Caco-2 (cell line): ENCODE measurements at regions not wholly inside any gene's neighbourhood (a gene's known extent, or its start where the extent isn't known, plus 50 kb on each side); places are given as distances from the start of the nearest gene placed in this dataset.

Experiments
- BruUV-seq: library from RNA; stranded (reverse); fragments of 400-500 nt; replicated peaks from 2 replicates; lab custom pipeline; 2021; lab: Mats Ljungman, UMichigan
- CTCF ChIA-PET: fragments of 300-600 bp; sonication (Branson Sonifier 250); formaldehyde crosslinking; loops from one replicate; lab custom pipeline; 2022; ENCODE audit warnings: antibody characterized with exemption; lab: Charles Lee
- POLR2A ChIA-PET: fragments of 300-600 bp; sonication (Branson Sonifier 250); formaldehyde crosslinking; loops from one replicate; lab custom pipeline; 2022; ENCODE audit warnings: antibody characterized with exemption; lab: Charles Lee
- DNase-seq, 2 experiments: peaks; one replicate each; pipeline versions ENCODE4 v3.0.0 to v3.0.0-alpha.2; 2020 to 2022
- H3K27me3 ChIP-seq: replicated peaks from 2 replicates; pipeline ENCODE4 v1.6.0; 2011; ENCODE audit warnings: low read length; ENCODE audit not compliant: control insufficient read depth, insufficient read depth
- H3K36me3 ChIP-seq: 2 replicates; pipeline ENCODE4 v1.5.1; 2011; ENCODE audit warnings: low read length; ENCODE audit not compliant: control insufficient read depth, insufficient read depth
- H3K4me1 ChIP-seq: fragments of 250-450 bp; sonication (Bioruptor Pico); 2 replicates; pipeline ENCODE4 v1.5.1; 2020; ENCODE audit warnings: mild to moderate bottlenecking
- H3K4me3 ChIP-seq: 2 replicates; pipeline ENCODE4 v1.5.1; 2011; ENCODE audit warnings: low read depth, mild to moderate bottlenecking, control low read depth, low read length
- H3K9me3 ChIP-seq: fragments of 250-450 bp; sonication (Bioruptor Pico); 2 replicates; pipeline ENCODE4 v1.5.1; 2020; ENCODE audit warnings: mild to moderate bottlenecking, moderate library complexity
- H3K27ac Mint-ChIP-seq: one replicate; pipeline ENCODE4 v1.8.0; 2022; ENCODE audit warnings: mixed read lengths; ENCODE audit not compliant: unreplicated experiment
- H3K27me3 Mint-ChIP-seq: one replicate; pipeline ENCODE4 v1.8.0; 2022; ENCODE audit warnings: mixed read lengths; ENCODE audit not compliant: insufficient read depth, unreplicated experiment
- H3K36me3 Mint-ChIP-seq: one replicate; pipeline ENCODE4 v1.8.0; 2022; ENCODE audit warnings: mild to moderate bottlenecking, mixed read lengths; ENCODE audit not compliant: insufficient read depth, unreplicated experiment
- H3K4me1 Mint-ChIP-seq: one replicate; pipeline ENCODE4 v1.8.0; 2022; ENCODE audit warnings: low read depth, mixed read lengths; ENCODE audit not compliant: unreplicated experiment
- H3K4me3 Mint-ChIP-seq: one replicate; pipeline ENCODE4 v1.8.0; 2022; ENCODE audit warnings: mild to moderate bottlenecking, moderate library complexity, mixed read lengths; ENCODE audit not compliant: unreplicated experiment
- H3K9me3 Mint-ChIP-seq: one replicate; pipeline ENCODE4 v1.8.0; 2022; ENCODE audit warnings: mixed read lengths; ENCODE audit not compliant: unreplicated experiment
- intact Hi-C: fragments of 100-400 bp; cut with micrococcal nuclease; formaldehyde crosslinking; loops from one replicate; pipeline ENCODE4 v1.10.0; 2022; ENCODE audit not compliant: unreplicated experiment
- TF ChIP-seq, protein P1 (sequence below), 2 experiments: fragments of 200-600 bp in 1 of 2; IDR thresholded peaks; 1 replicate in 1 of 2; 2 replicates in 1 of 2; pipeline versions ENCODE4 v1.5.1 to v1.8.0; 2011 to 2022; ENCODE audit warnings: antibody characterized with exemption in 1 of 2, control low read depth in 1 of 2, inconsistent platforms in 1 of 2, low read depth in 1 of 2, low read length in 1 of 2, mild to moderate bottlenecking in 1 of 2, moderate library complexity in 1 of 2; ENCODE audit not compliant: insufficient read depth in 1 of 2, severe bottlenecking in 1 of 2, unreplicated experiment in 1 of 2

DNA sequence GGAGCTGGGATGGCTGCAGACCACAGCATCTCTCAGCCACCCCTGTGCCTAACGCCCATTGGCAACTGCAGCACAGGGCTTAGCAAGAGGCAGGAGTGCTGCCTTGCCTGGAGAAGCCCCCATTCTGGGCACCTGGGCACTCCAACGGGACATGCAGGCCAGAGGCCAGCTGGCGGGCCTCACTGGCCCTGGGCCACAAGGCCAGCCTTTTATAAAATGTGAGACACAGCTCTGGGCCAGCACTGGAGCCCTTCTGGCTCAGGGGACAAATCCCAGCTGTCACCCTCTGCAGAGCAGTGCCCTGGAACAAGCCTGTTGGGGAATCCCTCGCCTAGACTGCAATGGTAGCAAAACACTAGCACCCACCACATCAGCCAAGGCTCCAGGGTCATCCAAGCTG lies 171.8 kb downstream of the WSCD1 start:
- BruUV-seq: no TSS peak
- TF ChIP-seq, protein P1, sequence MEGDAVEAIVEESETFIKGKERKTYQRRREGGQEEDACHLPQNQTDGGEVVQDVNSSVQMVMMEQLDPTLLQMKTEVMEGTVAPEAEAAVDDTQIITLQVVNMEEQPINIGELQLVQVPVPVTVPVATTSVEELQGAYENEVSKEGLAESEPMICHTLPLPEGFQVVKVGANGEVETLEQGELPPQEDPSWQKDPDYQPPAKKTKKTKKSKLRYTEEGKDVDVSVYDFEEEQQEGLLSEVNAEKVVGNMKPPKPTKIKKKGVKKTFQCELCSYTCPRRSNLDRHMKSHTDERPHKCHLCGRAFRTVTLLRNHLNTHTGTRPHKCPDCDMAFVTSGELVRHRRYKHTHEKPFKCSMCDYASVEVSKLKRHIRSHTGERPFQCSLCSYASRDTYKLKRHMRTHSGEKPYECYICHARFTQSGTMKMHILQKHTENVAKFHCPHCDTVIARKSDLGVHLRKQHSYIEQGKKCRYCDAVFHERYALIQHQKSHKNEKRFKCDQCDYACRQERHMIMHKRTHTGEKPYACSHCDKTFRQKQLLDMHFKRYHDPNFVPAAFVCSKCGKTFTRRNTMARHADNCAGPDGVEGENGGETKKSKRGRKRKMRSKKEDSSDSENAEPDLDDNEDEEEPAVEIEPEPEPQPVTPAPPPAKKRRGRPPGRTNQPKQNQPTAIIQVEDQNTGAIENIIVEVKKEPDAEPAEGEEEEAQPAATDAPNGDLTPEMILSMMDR (IDR thresholded peaks at IDR 0.05; ENCODE audit: insufficient read depth in 1 of 2, low read depth in 1 of 2, low read length in 1 of 2, severe bottlenecking in 1 of 2, unreplicated experiment in 1 of 2): no peak
- no peaks in the 10 kb centered on the region for H3K36me3 Mint-ChIP-seq
- ChIA-PET POLR2A (no interaction called here), CTCF (no interaction called here)
- no peak for DNase-seq
- Histone ChIP-seq H3K27me3 (no peaks in the 10 kb centered on the region), H3K4me1 (no peaks in the 10 kb centered on the region), H3K36me3 (no peaks in the 10 kb centered on the region), H3K4me3 (no peak overlapping the region), H3K9me3 (no peaks in the 10 kb centered on the region)
- no peak overlapping the region for H3K4me3 Mint-ChIP-seq
- intact Hi-C loops: no loop called here
- no peak overlapping the region for H3K27ac Mint-ChIP-seq
- peaks cover 10% of the 10 kb centered on the region for H3K27me3 Mint-ChIP-seq
- H3K9me3 Mint-ChIP-seq: no peaks in the 10 kb centered on the region
- no peaks in the 10 kb centered on the region for H3K4me1 Mint-ChIP-seq

DNA sequence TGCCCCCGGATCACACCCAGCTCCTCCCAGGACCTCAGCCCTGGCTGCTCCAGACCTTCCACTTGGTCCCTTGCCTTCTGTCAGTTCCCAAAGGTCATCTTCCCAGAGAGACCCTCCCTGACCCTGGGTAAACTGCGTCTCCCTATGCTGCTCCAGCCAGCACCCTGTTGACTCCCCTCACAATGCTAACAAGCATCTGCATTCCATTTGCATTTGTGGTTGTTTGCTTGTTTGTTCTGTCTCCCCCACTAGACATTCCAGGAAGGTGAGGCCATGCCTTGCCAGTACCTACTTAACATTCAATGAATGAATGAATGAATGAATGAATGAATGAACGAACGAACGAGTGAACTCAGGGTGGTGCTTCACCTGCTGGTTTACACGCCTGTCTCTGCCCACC lies 171.2 kb downstream of the WSCD1 start:
- H3K9me3 ChIP-seq: no peaks in the 10 kb centered on the region
- no peaks in the 10 kb centered on the region for H3K9me3 Mint-ChIP-seq
- H3K4me1 ChIP-seq: no peaks in the 10 kb centered on the region
- H3K4me3 Mint-ChIP-seq: no peak overlapping the region
- no peak for DNase-seq
- no peaks in the 10 kb centered on the region for H3K36me3 ChIP-seq
- BruUV-seq: no TSS peak
- TF ChIP-seq, protein P1 (IDR thresholded peaks at IDR 0.05; ENCODE audit: insufficient read depth in 1 of 2, low read depth in 1 of 2, low read length in 1 of 2, severe bottlenecking in 1 of 2, unreplicated experiment in 1 of 2): no peak
- no peak overlapping the region for H3K4me3 ChIP-seq
- H3K4me1 Mint-ChIP-seq: no peaks in the 10 kb centered on the region
- no peak overlapping the region for H3K27ac Mint-ChIP-seq
- intact Hi-C loops: no loop called here
- peaks cover 10% of the 10 kb centered on the region for H3K27me3 Mint-ChIP-seq
- H3K36me3 Mint-ChIP-seq: no peaks in the 10 kb centered on the region
- ChIA-PET POLR2A (no interaction called here), CTCF (no interaction called here)
- H3K27me3 ChIP-seq: no peaks in the 10 kb centered on the region

DNA sequence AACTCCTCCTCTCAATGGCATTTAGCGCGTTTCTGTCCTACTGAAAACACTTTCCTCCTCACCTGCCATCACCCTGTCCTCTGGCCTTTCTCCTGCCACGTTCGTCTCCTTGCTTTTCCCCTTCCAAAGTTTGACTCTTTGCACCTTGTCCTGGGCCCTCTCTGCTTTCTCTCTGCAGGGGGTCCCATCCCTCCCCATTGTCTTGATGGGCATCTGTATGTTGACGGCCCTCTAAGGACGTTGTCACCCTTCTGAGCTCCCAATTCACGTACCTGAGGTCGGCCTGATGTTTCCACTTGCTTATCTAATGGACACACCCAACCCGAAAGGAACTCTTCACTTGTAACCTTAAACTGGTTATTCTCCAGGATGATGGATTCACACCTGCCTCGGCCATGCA lies 170.4 kb downstream of the WSCD1 start:
- no peaks in the 10 kb centered on the region for H3K9me3 Mint-ChIP-seq
- ChIA-PET CTCF (no interaction called here), POLR2A (no interaction called here)
- H3K36me3 ChIP-seq: no peaks in the 10 kb centered on the region
- peaks cover 10% of the 10 kb centered on the region for H3K27me3 Mint-ChIP-seq
- H3K4me1 Mint-ChIP-seq: no peaks in the 10 kb centered on the region
- no peak overlapping the region for H3K4me3 ChIP-seq
- no TSS peak for BruUV-seq
- no peaks in the 10 kb centered on the region for H3K27me3 ChIP-seq
- no peak overlapping the region for H3K4me3 Mint-ChIP-seq
- no peak overlapping the region for H3K27ac Mint-ChIP-seq
- no peaks in the 10 kb centered on the region for H3K36me3 Mint-ChIP-seq
- H3K9me3 ChIP-seq: no peaks in the 10 kb centered on the region
- intact Hi-C loops: no loop called here
- TF ChIP-seq, protein P1 (IDR thresholded peaks at IDR 0.05; ENCODE audit: insufficient read depth in 1 of 2, low read depth in 1 of 2, low read length in 1 of 2, severe bottlenecking in 1 of 2, unreplicated experiment in 1 of 2): no peak
- DNase-seq: no peak
- H3K4me1 ChIP-seq: no peaks in the 10 kb centered on the region
